ENCODE measurements at regions not wholly inside any gene's neighbourhood (a gene's known extent, or its start where the extent isn't known, plus 50 kb on each side); places are given as distances from the start of the nearest gene placed in this dataset.
A peak's percentile ranks its signal among the peaks of the same experiment; 100 is the strongest.

GRCh38 chr3:109902549-109902948 lies 565.2 kb upstream of the DPPA4 start:
- Histone ChIP-seq H3K9me3 (no peaks in the 10 kb centered on the region), H3K27ac (no peak overlapping the region), H3K4me1 (no peaks in the 10 kb centered on the region), H3K4me3 (replicated peaks in 1 of 3) (no peak overlapping the region), H3K36me3 (no peaks in the 10 kb centered on the region), H3K27me3 (no peaks in the 10 kb centered on the region)
- no peak for DNase-seq
- no peak for TF ChIP-seq POLR2A (IDR thresholded peaks at IDR 0.05)
- TF ChIP-seq, protein P1, sequence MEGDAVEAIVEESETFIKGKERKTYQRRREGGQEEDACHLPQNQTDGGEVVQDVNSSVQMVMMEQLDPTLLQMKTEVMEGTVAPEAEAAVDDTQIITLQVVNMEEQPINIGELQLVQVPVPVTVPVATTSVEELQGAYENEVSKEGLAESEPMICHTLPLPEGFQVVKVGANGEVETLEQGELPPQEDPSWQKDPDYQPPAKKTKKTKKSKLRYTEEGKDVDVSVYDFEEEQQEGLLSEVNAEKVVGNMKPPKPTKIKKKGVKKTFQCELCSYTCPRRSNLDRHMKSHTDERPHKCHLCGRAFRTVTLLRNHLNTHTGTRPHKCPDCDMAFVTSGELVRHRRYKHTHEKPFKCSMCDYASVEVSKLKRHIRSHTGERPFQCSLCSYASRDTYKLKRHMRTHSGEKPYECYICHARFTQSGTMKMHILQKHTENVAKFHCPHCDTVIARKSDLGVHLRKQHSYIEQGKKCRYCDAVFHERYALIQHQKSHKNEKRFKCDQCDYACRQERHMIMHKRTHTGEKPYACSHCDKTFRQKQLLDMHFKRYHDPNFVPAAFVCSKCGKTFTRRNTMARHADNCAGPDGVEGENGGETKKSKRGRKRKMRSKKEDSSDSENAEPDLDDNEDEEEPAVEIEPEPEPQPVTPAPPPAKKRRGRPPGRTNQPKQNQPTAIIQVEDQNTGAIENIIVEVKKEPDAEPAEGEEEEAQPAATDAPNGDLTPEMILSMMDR (IDR thresholded peaks at IDR 0.05), result no peak
- intact Hi-C loops (cut with DNase I), result no loop called here
- 93 to 94% methylated on average over 4 of the region's 4 CpGs for WGBS, 2 donors

DNA sequence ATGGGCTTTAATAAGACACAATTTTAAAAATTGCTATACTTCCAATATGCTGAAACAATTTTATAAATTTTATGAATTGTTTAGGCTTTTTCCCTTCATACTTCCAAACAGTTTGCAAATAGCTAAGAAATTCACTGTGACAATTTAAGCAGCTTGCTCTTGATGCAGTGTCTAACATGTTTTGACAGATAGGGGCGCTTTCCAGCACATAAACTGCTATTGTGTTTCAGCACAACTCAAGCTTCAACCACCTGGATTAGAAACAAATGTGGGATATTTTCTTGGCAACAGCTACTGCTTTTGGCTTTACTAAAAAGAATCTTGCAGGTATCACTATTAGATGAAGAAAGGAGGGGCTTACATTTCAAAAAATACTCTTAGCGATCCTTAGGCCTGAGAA lies 565.8 kb upstream of the DPPA4 start:
- H3K4me3 ChIP-seq (replicated peaks in 1 of 3), result no peak overlapping the region
- H3K36me3 ChIP-seq, result no peaks in the 10 kb centered on the region
- no peaks in the 10 kb centered on the region for H3K9me3 ChIP-seq
- DNase-seq, result no peak
- no peaks in the 10 kb centered on the region for H3K4me1 ChIP-seq
- 76 to 83% methylated on average over 2 of the region's 2 CpGs for WGBS, 2 donors
- no peaks in the 10 kb centered on the region for H3K27me3 ChIP-seq
- TF ChIP-seq POLR2A (IDR thresholded peaks at IDR 0.05), result no peak
- TF ChIP-seq, protein P1 (IDR thresholded peaks at IDR 0.05), result peak in 1 of 6 experiments; percentile 15
- intact Hi-C loops (cut with DNase I), result no loop called here
- no peak overlapping the region for H3K27ac ChIP-seq

GRCh38 chr3:109910772-109911171 lies 573.4 kb upstream of the DPPA4 start:
- Histone ChIP-seq H3K4me3 (replicated peaks in 1 of 3) (no peak overlapping the region), H3K27me3 (no peaks in the 10 kb centered on the region), H3K4me1 (no peaks in the 10 kb centered on the region), H3K9me3 (no peaks in the 10 kb centered on the region), H3K27ac (no peak overlapping the region), H3K36me3 (no peaks in the 10 kb centered on the region)
- intact Hi-C loops (cut with DNase I), result no loop called here
- DNase-seq, result no peak
- WGBS, 2 donors, result 58 to 82% methylated on average over 5 to 6 of the region's 6 CpGs
- TF ChIP-seq POLR2A (IDR thresholded peaks at IDR 0.05), result no peak

DNA sequence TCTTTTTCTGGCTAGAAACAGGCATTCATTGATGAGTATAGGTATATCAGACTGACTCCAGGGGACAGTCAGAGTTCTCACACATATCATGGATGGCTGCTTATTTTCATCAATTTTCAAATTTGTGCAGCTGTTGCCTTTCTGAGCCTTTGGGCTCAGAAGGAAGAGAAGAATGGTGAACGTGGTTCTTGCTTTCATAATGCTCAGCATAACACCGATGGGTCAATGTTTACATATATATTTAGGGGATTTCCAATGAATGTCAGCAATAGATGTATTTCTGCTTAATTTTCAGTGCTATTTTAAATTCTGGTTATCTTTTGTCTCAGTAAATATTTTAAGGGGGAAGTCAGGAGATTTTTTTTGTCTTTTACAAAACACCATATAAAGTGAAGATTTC lies 581.4 kb upstream of the DPPA4 start:
- Histone ChIP-seq H3K9me3 (no peaks in the 10 kb centered on the region), H3K4me1 (no peaks in the 10 kb centered on the region), H3K4me3 (replicated peaks in 1 of 3) (no peak overlapping the region), H3K36me3 (no peaks in the 10 kb centered on the region), H3K27ac (no peak overlapping the region), H3K27me3 (no peaks in the 10 kb centered on the region)
- WGBS, 2 donors, result 64 to 65% methylated on average over 2 of the region's 2 CpGs
- intact Hi-C loops (cut with DNase I), result no loop called here
- no peak for TF ChIP-seq POLR2A (IDR thresholded peaks at IDR 0.05)
- TF ChIP-seq, protein P1 (IDR thresholded peaks at IDR 0.05), result no peak
- DNase-seq, result no peak

- H3K4me1 ChIP-seq, result no peaks in the 10 kb centered on the region
- TF ChIP-seq, protein P1 (IDR thresholded peaks at IDR 0.05), result no peak
- TF ChIP-seq POLR2A (IDR thresholded peaks at IDR 0.05), result no peak
- H3K4me3 ChIP-seq (replicated peaks in 1 of 3), result no peak overlapping the region
- H3K36me3 ChIP-seq, result no peaks in the 10 kb centered on the region
- 95 to 97% methylated on average over 2 of the region's 2 CpGs for WGBS, 2 donors
- no peak overlapping the region for H3K27ac ChIP-seq
- DNase-seq, result no peak
- H3K27me3 ChIP-seq, result no peaks in the 10 kb centered on the region
- intact Hi-C loops (cut with DNase I), result no loop called here
- H3K9me3 ChIP-seq, result no peaks in the 10 kb centered on the region
Measured at GRCh38 chr3:109920749-109921148, 583.4 kb upstream of the DPPA4 start.

GRCh38 chr3:109921509-109921908 lies 584.2 kb upstream of the DPPA4 start:
- no peak for DNase-seq
- intact Hi-C loops (cut with DNase I), result no loop called here
- Histone ChIP-seq H3K4me1 (no peaks in the 10 kb centered on the region), H3K9me3 (no peaks in the 10 kb centered on the region), H3K27me3 (no peaks in the 10 kb centered on the region), H3K36me3 (no peaks in the 10 kb centered on the region), H3K27ac (no peak overlapping the region), H3K4me3 (replicated peaks in 1 of 3) (no peak overlapping the region)
- 49 to 78% methylated on average over 5 of the region's 5 CpGs for WGBS, 2 donors
- TF ChIP-seq, protein P1 (IDR thresholded peaks at IDR 0.05), result no peak
